ENCODE measurements at regions not wholly inside any gene's neighbourhood (a gene's known extent, or its start where the extent isn't known, plus 50 kb on each side); places are given as distances from the start of the nearest gene placed in this dataset.

DNA sequence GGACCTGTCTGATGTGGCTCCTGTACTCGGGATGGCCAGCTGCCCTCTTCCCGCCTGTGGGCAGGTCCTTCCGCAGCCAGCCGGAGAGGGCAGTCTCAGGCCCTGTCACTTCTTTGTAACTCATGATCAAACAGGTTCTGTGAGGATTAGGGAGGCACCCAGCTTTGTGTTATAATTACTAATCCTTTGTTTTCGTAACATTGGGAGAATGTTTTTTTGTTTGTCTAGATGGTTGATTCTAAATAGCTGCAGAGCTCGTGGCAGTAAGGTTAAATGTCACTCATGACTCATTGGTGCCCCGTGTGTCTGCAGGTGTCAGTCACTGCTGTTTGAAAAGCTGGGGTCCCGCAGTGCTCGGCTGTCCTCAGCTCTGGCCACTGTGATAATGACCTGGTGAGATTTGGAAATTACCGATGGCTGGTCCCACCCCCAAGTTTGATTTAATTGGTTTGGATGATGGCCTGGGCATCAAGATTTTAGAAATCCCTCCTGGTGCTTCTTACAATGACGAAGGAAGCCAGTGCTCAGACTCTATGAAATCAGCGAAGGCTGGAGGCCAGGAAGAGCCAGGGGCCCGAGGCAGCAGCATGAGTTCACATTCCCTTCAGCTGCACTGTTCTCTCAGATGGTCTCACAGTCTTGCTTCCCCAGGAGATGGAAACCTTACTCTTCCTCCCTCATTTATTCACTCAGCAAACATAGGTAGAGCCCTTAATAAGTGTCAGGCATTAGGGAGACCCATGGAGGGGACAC is 172.8 kb downstream of the VAPA start:
- H3K27ac ChIP-seq (replicated peaks): no peak overlapping the region
- TF ChIP-seq SPI1 (IDR thresholded peaks at IDR 0.05; ENCODE audit: borderline replicate concordance, low read depth): no peak
- no peak for TF ChIP-seq GABPA (IDR thresholded peaks at IDR 0.05; ENCODE audit: low read depth)
- no peak for TF ChIP-seq POLR2AphosphoS5 (IDR thresholded peaks at IDR 0.05; ENCODE audit: low read depth)
- no peak for TF ChIP-seq REST (IDR thresholded peaks at IDR 0.05; ENCODE audit: insufficient replicate concordance, low read depth)
- no peak for TF ChIP-seq CTCF (IDR thresholded peaks at IDR 0.05; ENCODE audit: insufficient read depth, low read length)
- DNase-seq (ENCODE audit: low read depth in 1 of 2, low spot score in 1 of 2): no peak
- H3K4me3 ChIP-seq (replicated peaks; ENCODE audit: insufficient read depth, low read length): no peak overlapping the region
- no peaks in the 10 kb centered on the region for H3K27me3 ChIP-seq (ENCODE audit: insufficient read depth, poor library complexity, severe bottlenecking)

- DNase-seq (ENCODE audit: low read depth in 1 of 2, low spot score in 1 of 2): no peak
- Histone ChIP-seq H3K27ac (replicated peaks) (no peak overlapping the region), H3K4me3 (replicated peaks; ENCODE audit: insufficient read depth, low read length) (no peak overlapping the region), H3K27me3 (ENCODE audit: insufficient read depth, poor library complexity, severe bottlenecking) (no peaks in the 10 kb centered on the region)
- TF ChIP-seq GABPA (IDR thresholded peaks at IDR 0.05; ENCODE audit: low read depth) (no peak), CTCF (IDR thresholded peaks at IDR 0.05; ENCODE audit: insufficient read depth, low read length) (no peak), POLR2AphosphoS5 (IDR thresholded peaks at IDR 0.05; ENCODE audit: low read depth) (no peak), REST (IDR thresholded peaks at IDR 0.05; ENCODE audit: insufficient replicate concordance, low read depth) (no peak), SPI1 (IDR thresholded peaks at IDR 0.05; ENCODE audit: borderline replicate concordance, low read depth) (no peak)
Observed at GRCh38 chr18:10088734-10089133, 174.9 kb downstream of the VAPA start.

DNA sequence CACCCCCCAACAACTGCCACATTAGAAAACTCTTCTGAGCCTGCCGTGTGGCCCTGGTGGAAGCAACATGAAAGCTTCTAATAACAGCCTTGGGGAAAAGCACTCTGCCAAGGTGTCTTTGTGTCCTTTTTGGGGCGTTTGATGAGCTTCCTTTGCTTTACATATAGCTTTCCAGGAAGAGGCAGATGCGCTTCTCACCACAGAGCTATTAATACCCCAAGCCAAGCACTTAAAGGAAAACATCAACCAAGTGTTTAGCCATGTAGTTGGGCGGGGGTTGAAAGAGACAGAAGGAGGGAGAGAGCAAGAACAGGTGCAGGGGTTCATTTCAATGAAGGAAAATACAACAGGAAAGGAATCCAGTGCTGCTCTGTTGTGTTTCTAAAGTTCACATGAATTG is 176.1 kb downstream of the VAPA start:
- no peaks in the 10 kb centered on the region for H3K27me3 ChIP-seq (ENCODE audit: insufficient read depth, poor library complexity, severe bottlenecking)
- no peak overlapping the region for H3K4me3 ChIP-seq (replicated peaks; ENCODE audit: insufficient read depth, low read length)
- TF ChIP-seq CTCF (IDR thresholded peaks at IDR 0.05; ENCODE audit: insufficient read depth, low read length): no peak
- no peak for DNase-seq (ENCODE audit: low read depth in 1 of 2, low spot score in 1 of 2)
- no peak overlapping the region for H3K27ac ChIP-seq (replicated peaks)

DNA sequence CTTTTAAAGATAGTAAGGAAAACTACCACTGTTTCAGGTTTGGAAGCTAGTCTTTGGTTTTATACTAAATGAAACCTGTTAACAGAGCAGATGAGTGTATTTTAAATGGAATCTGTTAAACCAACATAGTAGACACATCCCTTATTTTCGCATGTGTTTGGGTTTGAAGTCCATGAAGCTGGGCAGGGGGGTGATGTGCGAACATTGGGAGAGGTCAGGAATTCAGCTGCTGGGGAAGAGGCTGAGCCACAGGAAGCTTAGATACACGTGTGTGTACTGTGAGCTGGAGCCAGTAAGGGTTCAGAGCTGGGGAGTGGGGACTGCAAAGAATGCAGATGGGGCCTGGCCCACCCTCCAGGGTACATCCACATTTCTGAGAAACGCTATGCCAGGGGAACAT is 176.9 kb downstream of the VAPA start:
- Histone ChIP-seq H3K27ac (replicated peaks) (no peak overlapping the region), H3K4me3 (replicated peaks; ENCODE audit: insufficient read depth, low read length) (no peak overlapping the region), H3K27me3 (ENCODE audit: insufficient read depth, poor library complexity, severe bottlenecking) (no peaks in the 10 kb centered on the region)
- TF ChIP-seq GABPA (IDR thresholded peaks at IDR 0.05; ENCODE audit: low read depth) (no peak), REST (IDR thresholded peaks at IDR 0.05; ENCODE audit: insufficient replicate concordance, low read depth) (no peak), CTCF (IDR thresholded peaks at IDR 0.05; ENCODE audit: insufficient read depth, low read length) (no peak), SPI1 (IDR thresholded peaks at IDR 0.05; ENCODE audit: borderline replicate concordance, low read depth) (no peak), POLR2AphosphoS5 (IDR thresholded peaks at IDR 0.05; ENCODE audit: low read depth) (no peak)
- no peak for DNase-seq (ENCODE audit: low read depth in 1 of 2, low spot score in 1 of 2)

Data from HL-60 (cell line).